Neural progenitor cell (in vitro differentiated cells): ENCODE measurements at regions not wholly inside any gene's neighbourhood (a gene's known extent, or its start where the extent isn't known, plus 50 kb on each side); places are given as distances from the start of the nearest gene placed in this dataset.

Source experiments
- DNase-seq: peaks from one replicate; pipeline ENCODE4 v3.0.0-alpha.2; 2016; ENCODE audit warnings: low spot score
- H2AFZ ChIP-seq: fragments of 200-600 bp; sonication (generic); replicated peaks from 2 replicates; pipeline ENCODE4 v1.6.1; 2016; ENCODE audit warnings: antibody characterized with exemption
- H3F3A ChIP-seq: fragments of 200-600 bp; sonication (generic); 2 replicates; pipeline ENCODE4 v1.6.1; 2016; ENCODE audit warnings: antibody characterized with exemption, low read depth
- H3K27ac ChIP-seq: fragments of 200-600 bp; sonication (generic); 2 replicates; pipeline ENCODE4 v1.5.1; 2016; ENCODE audit warnings: mild to moderate bottlenecking
- H3K27me3 ChIP-seq: fragments of 200-600 bp; sonication (generic); 2 replicates; pipeline ENCODE4 v1.6.1; 2016; ENCODE audit warnings: mild to moderate bottlenecking, moderate library complexity
- H3K36me3 ChIP-seq: fragments of 200-600 bp; sonication (generic); 2 replicates; pipeline ENCODE4 v1.5.1; 2016
- H3K4me1 ChIP-seq: fragments of 200-600 bp; sonication (generic); 2 replicates; pipeline ENCODE4 v1.6.1; 2016; ENCODE audit warnings: mixed run types
- H3K4me2 ChIP-seq: fragments of 200-600 bp; sonication (generic); 2 replicates; pipeline ENCODE4 v1.6.1; 2016
- H3K4me3 ChIP-seq: fragments of 200-600 bp; sonication (generic); 2 replicates; pipeline ENCODE4 v1.5.1; 2016
- H3K79me2 ChIP-seq: fragments of 200-600 bp; sonication (generic); 2 replicates; pipeline ENCODE4 v1.6.1; 2016; ENCODE audit warnings: low read depth
- H3K9ac ChIP-seq: fragments of 200-600 bp; sonication (generic); 2 replicates; pipeline ENCODE4 v1.6.1; 2016
- H3K9me3 ChIP-seq: fragments of 200-600 bp; sonication (generic); 2 replicates; pipeline ENCODE4 v1.5.1; 2016; ENCODE audit warnings: low read depth
- H4K20me1 ChIP-seq: fragments of 200-600 bp; sonication (generic); 2 replicates; pipeline ENCODE4 v1.6.1; 2016; ENCODE audit warnings: low read depth
- H3K27ac Mint-ChIP-seq: 3 replicates; pipeline ENCODE4 v1.8.0; 2021; ENCODE audit warnings: mixed read lengths
- H3K27me3 Mint-ChIP-seq: 2 replicates; pipeline ENCODE4 v1.8.0; 2022; ENCODE audit warnings: low read depth, mild to moderate bottlenecking, inconsistent platforms, moderate library complexity, mixed read lengths; ENCODE audit not compliant: insufficient read depth
- H3K36me3 Mint-ChIP-seq: 3 replicates; pipeline ENCODE4 v1.8.0; 2021; ENCODE audit warnings: mixed read lengths
- H3K4me1 Mint-ChIP-seq: 3 replicates; pipeline ENCODE4 v1.8.0; 2021; ENCODE audit warnings: mixed read lengths
- H3K4me3 Mint-ChIP-seq: 3 replicates; pipeline ENCODE4 v1.8.0; 2021; ENCODE audit warnings: mild to moderate bottlenecking, moderate library complexity, mixed read lengths
- H3K9me3 Mint-ChIP-seq: 3 replicates; pipeline ENCODE4 v1.8.0; 2020; ENCODE audit warnings: mixed read lengths
- EZH2 ChIP-seq: fragments of 200-600 bp; sonication (generic); IDR thresholded peaks from 2 replicates; pipeline ENCODE4 v1.6.1; 2017; ENCODE audit warnings: antibody characterized with exemption, mild to moderate bottlenecking, moderate library complexity
- EZH2phosphoT487 ChIP-seq: fragments of 200-600 bp; sonication (generic); IDR thresholded peaks from 2 replicates; pipeline ENCODE4 v1.6.1; 2017; ENCODE audit warnings: antibody characterized with exemption
- TF ChIP-seq, protein P1 (sequence below): fragments of 200-600 bp; sonication (generic); IDR thresholded peaks from 2 replicates; pipeline ENCODE4 v1.5.1; 2017; ENCODE audit warnings: antibody characterized with exemption, mild to moderate bottlenecking

DNA sequence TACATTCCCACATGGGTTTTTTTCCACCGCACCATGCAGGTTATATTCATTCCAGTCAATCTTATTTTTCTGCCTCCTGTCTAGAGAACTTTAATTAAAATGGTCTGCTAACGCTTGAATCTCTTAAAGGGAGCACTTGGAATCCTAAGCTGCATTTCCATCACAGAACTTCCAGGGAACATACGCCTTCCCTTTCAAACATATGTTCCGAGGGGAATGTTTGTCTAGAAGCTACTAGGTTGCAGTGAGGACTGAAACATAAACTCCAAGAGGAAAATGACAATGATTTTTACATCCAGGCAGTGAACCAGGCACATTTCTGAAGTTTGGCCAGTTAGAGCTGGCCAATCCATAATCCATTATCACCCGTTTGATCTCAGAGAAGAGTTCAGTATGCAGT lies 375.5 kb upstream of the NRP1 start:
- H3K4me1 ChIP-seq, result no peaks in the 10 kb centered on the region
- peaks cover 11% of the 10 kb centered on the region for H3K4me1 Mint-ChIP-seq
- no peaks in the 10 kb centered on the region for H3K9me3 ChIP-seq
- H3K27ac ChIP-seq, result no peak overlapping the region
- H3K27me3 ChIP-seq, result no peaks in the 10 kb centered on the region
- peaks cover 2% of the 10 kb centered on the region for H3K36me3 Mint-ChIP-seq
- H2AFZ ChIP-seq, result peak overlapping the region; percentile 12
- DNase-seq, result no peak
- no peaks in the 10 kb centered on the region for H3F3A ChIP-seq
- no peak overlapping the region for H3K9ac ChIP-seq
- H3K4me3 Mint-ChIP-seq, result no peak overlapping the region
- H3K79me2 ChIP-seq, result no peaks in the 10 kb centered on the region
- no peaks in the 10 kb centered on the region for H3K9me3 Mint-ChIP-seq
- no peaks in the 10 kb centered on the region for H4K20me1 ChIP-seq
- no peak overlapping the region for H3K27ac Mint-ChIP-seq
- peaks cover 2% of the 10 kb centered on the region for H3K27me3 Mint-ChIP-seq
- TF ChIP-seq EZH2, result no peak
- TF ChIP-seq EZH2phosphoT487, result no peak
- TF ChIP-seq, protein P1, sequence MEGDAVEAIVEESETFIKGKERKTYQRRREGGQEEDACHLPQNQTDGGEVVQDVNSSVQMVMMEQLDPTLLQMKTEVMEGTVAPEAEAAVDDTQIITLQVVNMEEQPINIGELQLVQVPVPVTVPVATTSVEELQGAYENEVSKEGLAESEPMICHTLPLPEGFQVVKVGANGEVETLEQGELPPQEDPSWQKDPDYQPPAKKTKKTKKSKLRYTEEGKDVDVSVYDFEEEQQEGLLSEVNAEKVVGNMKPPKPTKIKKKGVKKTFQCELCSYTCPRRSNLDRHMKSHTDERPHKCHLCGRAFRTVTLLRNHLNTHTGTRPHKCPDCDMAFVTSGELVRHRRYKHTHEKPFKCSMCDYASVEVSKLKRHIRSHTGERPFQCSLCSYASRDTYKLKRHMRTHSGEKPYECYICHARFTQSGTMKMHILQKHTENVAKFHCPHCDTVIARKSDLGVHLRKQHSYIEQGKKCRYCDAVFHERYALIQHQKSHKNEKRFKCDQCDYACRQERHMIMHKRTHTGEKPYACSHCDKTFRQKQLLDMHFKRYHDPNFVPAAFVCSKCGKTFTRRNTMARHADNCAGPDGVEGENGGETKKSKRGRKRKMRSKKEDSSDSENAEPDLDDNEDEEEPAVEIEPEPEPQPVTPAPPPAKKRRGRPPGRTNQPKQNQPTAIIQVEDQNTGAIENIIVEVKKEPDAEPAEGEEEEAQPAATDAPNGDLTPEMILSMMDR, result no peak
- H3K4me2 ChIP-seq, result no peak overlapping the region
- H3K36me3 ChIP-seq, result no peaks in the 10 kb centered on the region
- no peak overlapping the region for H3K4me3 ChIP-seq

DNA sequence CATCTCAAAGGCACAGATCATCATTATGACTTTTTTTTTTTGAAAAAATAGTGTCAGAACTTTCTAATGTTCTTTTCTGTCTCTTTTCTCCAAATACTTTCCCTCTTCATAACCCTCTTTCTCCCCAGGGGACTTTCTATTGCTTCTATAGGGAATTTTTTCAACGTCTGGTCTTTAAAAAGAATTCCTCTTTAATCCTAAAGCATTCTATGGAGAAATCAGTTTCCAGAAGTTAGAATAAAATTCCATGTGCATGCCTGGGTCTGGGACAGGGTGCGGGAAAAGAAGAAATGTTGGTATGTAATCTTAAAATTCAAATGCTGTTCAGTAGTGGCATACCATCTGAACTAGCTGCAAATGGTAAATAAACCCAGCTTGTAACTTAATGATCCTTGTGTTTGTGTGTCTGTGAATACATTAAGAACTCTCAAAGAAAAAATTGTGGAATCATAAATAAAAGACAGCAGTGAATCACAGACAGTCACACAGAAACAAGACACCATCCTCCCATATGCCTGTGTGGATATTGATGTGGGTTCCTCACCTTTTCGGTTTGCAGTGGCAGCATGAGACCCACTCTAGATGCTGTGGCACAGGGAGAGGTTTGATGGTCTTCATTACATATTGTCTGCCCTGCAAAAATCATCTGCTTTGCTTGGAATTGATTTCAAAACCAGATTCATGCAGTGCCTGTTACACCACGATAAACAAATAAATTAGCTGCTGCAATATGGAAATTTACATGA lies 374.7 kb upstream of the NRP1 start:
- H2AFZ ChIP-seq, result no peak overlapping the region
- no peaks in the 10 kb centered on the region for H3F3A ChIP-seq
- no peaks in the 10 kb centered on the region for H4K20me1 ChIP-seq
- H3K27ac ChIP-seq, result no peak overlapping the region
- Mint-ChIP-seq H3K27ac (no peak overlapping the region), H3K4me3 (no peak overlapping the region), H3K4me1 (peaks cover 16% of the 10 kb centered on the region), H3K27me3 (peaks cover 2% of the 10 kb centered on the region), H3K9me3 (no peaks in the 10 kb centered on the region), H3K36me3 (peaks cover 2% of the 10 kb centered on the region)
- no peaks in the 10 kb centered on the region for H3K36me3 ChIP-seq
- TF ChIP-seq, protein P1, result no peak
- no peak for TF ChIP-seq EZH2
- TF ChIP-seq EZH2phosphoT487, result no peak
- no peak overlapping the region for H3K4me3 ChIP-seq
- no peaks in the 10 kb centered on the region for H3K9me3 ChIP-seq
- H3K27me3 ChIP-seq, result no peaks in the 10 kb centered on the region
- peaks cover 4% of the 10 kb centered on the region for H3K4me1 ChIP-seq
- DNase-seq, result no peak
- H3K79me2 ChIP-seq, result no peaks in the 10 kb centered on the region
- H3K9ac ChIP-seq, result no peak overlapping the region
- no peak overlapping the region for H3K4me2 ChIP-seq

DNA sequence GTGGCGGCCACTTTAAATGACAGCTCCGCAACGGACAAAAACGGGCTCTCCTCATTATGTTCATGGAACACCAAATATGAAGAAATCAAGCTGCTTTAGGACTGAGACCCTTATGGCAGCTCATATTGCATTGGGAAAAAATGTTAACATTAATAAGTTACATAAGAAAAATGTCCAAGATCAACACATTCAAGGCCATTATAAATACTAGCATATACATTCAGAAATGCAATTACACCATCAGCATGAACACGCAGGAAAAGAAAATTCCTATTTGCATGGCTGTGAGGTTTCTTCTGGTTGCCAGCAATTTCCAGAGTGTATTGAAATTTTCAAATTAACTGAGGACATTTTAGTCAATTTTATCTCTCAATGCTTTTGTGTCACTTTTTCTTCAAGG lies 374.1 kb upstream of the NRP1 start:
- H3K9me3 Mint-ChIP-seq, result no peaks in the 10 kb centered on the region
- H3K4me2 ChIP-seq, result no peak overlapping the region
- DNase-seq, result no peak
- no peak overlapping the region for H2AFZ ChIP-seq
- H3K36me3 Mint-ChIP-seq, result peaks cover 2% of the 10 kb centered on the region
- H3K79me2 ChIP-seq, result no peaks in the 10 kb centered on the region
- H3K4me1 Mint-ChIP-seq, result peaks cover 19% of the 10 kb centered on the region
- H3K27ac ChIP-seq, result no peak overlapping the region
- no peak for TF ChIP-seq EZH2
- no peak for TF ChIP-seq EZH2phosphoT487
- TF ChIP-seq, protein P1, result no peak
- H3K4me1 ChIP-seq, result peaks cover 10% of the 10 kb centered on the region
- no peak overlapping the region for H3K4me3 Mint-ChIP-seq
- H3K9ac ChIP-seq, result no peak overlapping the region
- no peaks in the 10 kb centered on the region for H3K27me3 ChIP-seq
- no peak overlapping the region for H3K4me3 ChIP-seq
- H4K20me1 ChIP-seq, result no peaks in the 10 kb centered on the region
- H3K27ac Mint-ChIP-seq, result no peak overlapping the region
- H3K9me3 ChIP-seq, result no peaks in the 10 kb centered on the region
- H3K27me3 Mint-ChIP-seq, result peaks cover 2% of the 10 kb centered on the region
- no peaks in the 10 kb centered on the region for H3F3A ChIP-seq
- no peaks in the 10 kb centered on the region for H3K36me3 ChIP-seq
